OCI-LY3 (cell line): ENCODE measurements at regions not wholly inside any gene's neighbourhood (a gene's known extent, or its start where the extent isn't known, plus 50 kb on each side); places are given as distances from the start of the nearest gene placed in this dataset.

Source experiments
- H2AFZ ChIP-seq: fragments of 200-600, 300-600 bp; shearing (Covaris generic); 2 replicates; pipeline ENCODE4 v1.6.0; 2014; ENCODE audit warnings: antibody characterized with exemption, low read depth, low read length
- H3K27ac ChIP-seq: fragments of 200-600, 300-600 bp; sonication (generic); 2 replicates; pipeline ENCODE4 v1.5.1; 2014; ENCODE audit warnings: mild to moderate bottlenecking, low read length, moderate library complexity, mixed read lengths
- H3K27me3 ChIP-seq: fragments of 200-600, 300-600 bp; sonication (generic); 2 replicates; pipeline ENCODE4 v1.6.1; 2014; ENCODE audit warnings: low read depth, low read length, mixed read lengths
- H3K36me3 ChIP-seq: fragments of 200-600, 300-600 bp; sonication (generic); replicated peaks from 2 replicates; pipeline ENCODE3; 2014; ENCODE audit warnings: low read depth, low read length, mixed read lengths
- H3K4me1 ChIP-seq: fragments of 300-600, 200-600 bp; sonication (generic); 2 replicates; pipeline ENCODE4 v1.6.1; 2014; ENCODE audit warnings: low read length, mixed read lengths
- H3K4me2 ChIP-seq: fragments of 200-600, 300-600 bp; sonication (generic); 2 replicates; pipeline ENCODE4 v1.6.1; 2014; ENCODE audit warnings: low read length, mixed read lengths
- H3K4me3 ChIP-seq: fragments of 300-600, 200-600 bp; sonication (generic); 2 replicates; pipeline ENCODE4 v1.5.1; 2014; ENCODE audit warnings: antibody characterized with exemption, mild to moderate bottlenecking, low read length, moderate library complexity
- H3K79me2 ChIP-seq: fragments of 300-600, 200-600 bp; shearing (Covaris generic); 2 replicates; pipeline ENCODE4 v1.6.1; 2014; ENCODE audit warnings: mild to moderate bottlenecking, low read length, mixed read lengths
- H3K9ac ChIP-seq: fragments of 300-600, 200-600 bp; shearing (Covaris generic); 2 replicates; pipeline ENCODE4 v1.6.0; 2014; ENCODE audit warnings: mild to moderate bottlenecking, low read length, moderate library complexity
- H3K9me3 ChIP-seq: fragments of 200-600, 300-600 bp; shearing (Covaris generic); 2 replicates; pipeline ENCODE4 v1.6.1; 2014; ENCODE audit warnings: low read length, mixed read lengths; ENCODE audit not compliant: insufficient read depth
- H4K20me1 ChIP-seq: fragments of 200-600, 300-600 bp; sonication (generic); 2 replicates; pipeline ENCODE4 v1.6.1; 2016; ENCODE audit warnings: low read length, mixed read lengths; ENCODE audit not compliant: insufficient read depth
- EZH2phosphoT487 ChIP-seq: fragments of 200-600 bp; shearing (Covaris generic); IDR thresholded peaks from 2 replicates; pipeline ENCODE4 v1.6.1; 2018; ENCODE audit warnings: antibody characterized with exemption, mixed run types, low read depth
- TF ChIP-seq, protein P1 (sequence below): fragments of 200-600, 300-600 bp; sonication (generic); IDR thresholded peaks from 2 replicates; pipeline ENCODE4 v1.5.1; 2014; ENCODE audit warnings: antibody characterized with exemption, low read length, low read depth

DNA sequence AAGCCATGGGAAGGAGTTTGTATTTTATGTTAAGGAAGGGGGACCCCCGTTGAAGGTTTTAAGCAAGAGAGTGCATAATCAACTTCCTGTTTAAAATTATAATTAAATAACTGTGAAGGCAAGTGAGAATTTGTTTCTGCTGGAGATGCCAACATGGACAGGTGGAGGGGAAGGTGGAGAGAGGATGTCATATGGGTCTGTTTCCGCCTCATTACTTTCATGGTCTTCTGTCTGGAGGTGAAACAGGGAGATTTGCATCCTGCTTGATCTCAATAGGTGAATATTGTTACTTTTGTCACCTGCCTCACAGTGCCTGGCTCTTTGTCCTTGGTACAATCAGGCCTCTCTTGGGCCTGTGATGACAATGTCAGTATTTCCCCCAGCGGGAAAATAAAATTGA is 300.6 kb upstream of the LMCD1 start:
- H3K4me1 ChIP-seq = no peaks in the 10 kb centered on the region
- TF ChIP-seq, protein P1, sequence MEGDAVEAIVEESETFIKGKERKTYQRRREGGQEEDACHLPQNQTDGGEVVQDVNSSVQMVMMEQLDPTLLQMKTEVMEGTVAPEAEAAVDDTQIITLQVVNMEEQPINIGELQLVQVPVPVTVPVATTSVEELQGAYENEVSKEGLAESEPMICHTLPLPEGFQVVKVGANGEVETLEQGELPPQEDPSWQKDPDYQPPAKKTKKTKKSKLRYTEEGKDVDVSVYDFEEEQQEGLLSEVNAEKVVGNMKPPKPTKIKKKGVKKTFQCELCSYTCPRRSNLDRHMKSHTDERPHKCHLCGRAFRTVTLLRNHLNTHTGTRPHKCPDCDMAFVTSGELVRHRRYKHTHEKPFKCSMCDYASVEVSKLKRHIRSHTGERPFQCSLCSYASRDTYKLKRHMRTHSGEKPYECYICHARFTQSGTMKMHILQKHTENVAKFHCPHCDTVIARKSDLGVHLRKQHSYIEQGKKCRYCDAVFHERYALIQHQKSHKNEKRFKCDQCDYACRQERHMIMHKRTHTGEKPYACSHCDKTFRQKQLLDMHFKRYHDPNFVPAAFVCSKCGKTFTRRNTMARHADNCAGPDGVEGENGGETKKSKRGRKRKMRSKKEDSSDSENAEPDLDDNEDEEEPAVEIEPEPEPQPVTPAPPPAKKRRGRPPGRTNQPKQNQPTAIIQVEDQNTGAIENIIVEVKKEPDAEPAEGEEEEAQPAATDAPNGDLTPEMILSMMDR = no peak
- TF ChIP-seq EZH2phosphoT487 = no peak
- H3K79me2 ChIP-seq = no peaks in the 10 kb centered on the region
- no peak overlapping the region for H3K4me3 ChIP-seq
- H3K9ac ChIP-seq = no peak overlapping the region
- H3K27ac ChIP-seq = no peak overlapping the region
- H4K20me1 ChIP-seq = no peaks in the 10 kb centered on the region
- H3K4me2 ChIP-seq = no peak overlapping the region
- H3K27me3 ChIP-seq = no peaks in the 10 kb centered on the region
- H3K36me3 ChIP-seq = no peaks in the 10 kb centered on the region
- no peak overlapping the region for H2AFZ ChIP-seq
- no peaks in the 10 kb centered on the region for H3K9me3 ChIP-seq

DNA sequence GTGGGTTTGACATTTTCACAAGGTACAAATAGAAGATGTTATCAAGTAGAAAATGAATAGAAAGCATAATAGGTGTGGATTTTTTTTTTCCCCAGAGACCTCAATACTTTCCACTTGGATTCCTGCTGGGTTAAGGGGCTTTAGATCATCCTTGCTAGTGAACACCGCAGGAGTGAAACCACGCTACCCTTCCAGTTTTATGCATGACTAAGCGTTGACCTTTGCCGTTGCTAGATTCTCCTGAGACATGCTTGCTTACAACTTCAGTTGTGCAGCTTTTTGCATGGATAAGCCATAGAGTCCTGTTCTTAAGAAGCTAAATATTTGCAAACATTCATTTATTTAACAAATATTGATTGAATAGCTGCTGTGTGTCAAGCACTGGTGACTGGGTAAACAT is 299.7 kb upstream of the LMCD1 start:
- TF ChIP-seq EZH2phosphoT487 = no peak
- TF ChIP-seq, protein P1 = no peak
- H3K9ac ChIP-seq = no peak overlapping the region
- no peaks in the 10 kb centered on the region for H4K20me1 ChIP-seq
- no peaks in the 10 kb centered on the region for H3K79me2 ChIP-seq
- no peaks in the 10 kb centered on the region for H3K4me1 ChIP-seq
- H3K27ac ChIP-seq = no peak overlapping the region
- no peaks in the 10 kb centered on the region for H3K36me3 ChIP-seq
- no peaks in the 10 kb centered on the region for H3K27me3 ChIP-seq
- no peak overlapping the region for H2AFZ ChIP-seq
- H3K4me2 ChIP-seq = no peak overlapping the region
- no peaks in the 10 kb centered on the region for H3K9me3 ChIP-seq
- no peak overlapping the region for H3K4me3 ChIP-seq

DNA sequence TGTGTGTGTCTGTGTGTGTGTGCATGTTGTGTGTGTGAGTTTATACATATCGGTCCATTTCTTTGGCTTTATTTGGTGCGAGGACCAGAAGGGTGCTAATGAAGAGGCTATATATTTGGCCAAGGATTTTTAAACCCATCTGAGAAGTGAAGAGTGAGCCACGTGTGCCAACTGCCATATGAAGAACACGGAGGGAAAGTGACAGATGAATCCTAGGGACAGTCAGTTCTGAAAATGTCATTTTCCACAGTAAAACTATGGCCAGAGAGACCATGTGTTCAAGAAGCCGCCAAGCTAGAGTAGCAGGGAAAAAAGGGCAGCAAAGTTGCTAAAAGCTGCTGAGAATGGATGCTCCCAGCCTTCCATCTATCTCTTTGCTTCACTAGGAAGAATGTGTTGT is 297.3 kb upstream of the LMCD1 start:
- TF ChIP-seq, protein P1 = no peak
- TF ChIP-seq EZH2phosphoT487 = no peak
- no peaks in the 10 kb centered on the region for H3K9me3 ChIP-seq
- no peak overlapping the region for H3K9ac ChIP-seq
- no peaks in the 10 kb centered on the region for H3K27me3 ChIP-seq
- H3K36me3 ChIP-seq = no peaks in the 10 kb centered on the region
- H3K27ac ChIP-seq = no peak overlapping the region
- H2AFZ ChIP-seq = no peak overlapping the region
- H3K4me3 ChIP-seq = no peak overlapping the region
- no peak overlapping the region for H3K4me2 ChIP-seq
- H4K20me1 ChIP-seq = no peaks in the 10 kb centered on the region
- H3K79me2 ChIP-seq = no peaks in the 10 kb centered on the region
- no peaks in the 10 kb centered on the region for H3K4me1 ChIP-seq

DNA sequence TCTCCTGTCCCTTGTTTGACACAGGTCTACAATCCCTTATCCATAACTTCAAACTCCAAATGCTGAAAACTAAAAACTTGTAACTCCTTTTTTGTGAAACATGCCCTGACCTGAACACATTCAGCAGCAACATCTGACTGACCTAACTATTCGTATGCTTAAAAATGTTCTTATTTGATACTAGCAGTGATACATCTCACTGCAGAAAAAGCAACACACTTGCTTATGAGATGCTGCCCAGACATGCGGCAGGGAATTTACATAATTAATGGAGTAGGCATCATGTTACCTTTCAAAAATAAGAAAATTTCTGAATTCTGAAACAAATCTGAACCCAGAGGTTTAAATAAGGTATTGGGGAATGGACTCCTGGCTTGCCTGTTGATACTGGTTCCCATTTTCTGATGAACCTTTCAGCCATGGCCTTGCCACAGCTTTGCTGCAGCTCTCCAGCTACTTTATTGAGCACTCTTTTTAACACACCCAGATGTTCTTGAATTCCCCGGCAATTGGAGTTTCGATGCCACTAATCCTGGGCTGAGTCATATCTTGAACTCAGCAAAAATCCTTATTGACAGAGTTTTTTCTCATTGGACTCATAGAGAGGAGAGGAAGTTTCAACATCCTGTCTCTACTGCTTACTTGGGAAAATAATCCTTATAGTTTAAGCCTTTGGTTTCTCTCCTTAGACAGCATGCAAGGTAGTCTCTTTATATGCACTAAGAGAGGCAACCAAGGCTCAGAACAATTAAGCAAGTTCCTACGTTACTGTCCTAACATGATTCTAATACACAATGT is 296.6 kb upstream of the LMCD1 start:
- TF ChIP-seq, protein P1 = no peak
- no peak for TF ChIP-seq EZH2phosphoT487
- no peaks in the 10 kb centered on the region for H3K27me3 ChIP-seq
- H3K4me1 ChIP-seq = no peaks in the 10 kb centered on the region
- H3K27ac ChIP-seq = no peak overlapping the region
- no peak overlapping the region for H3K4me3 ChIP-seq
- H2AFZ ChIP-seq = no peak overlapping the region
- H3K4me2 ChIP-seq = no peak overlapping the region
- no peaks in the 10 kb centered on the region for H3K9me3 ChIP-seq
- H4K20me1 ChIP-seq = no peaks in the 10 kb centered on the region
- no peaks in the 10 kb centered on the region for H3K79me2 ChIP-seq
- no peak overlapping the region for H3K9ac ChIP-seq
- no peaks in the 10 kb centered on the region for H3K36me3 ChIP-seq
